AG09319 (cell line): ENCODE measurements at regions not wholly inside any gene's neighbourhood (a gene's known extent, or its start where the extent isn't known, plus 50 kb on each side); places are given as distances from the start of the nearest gene placed in this dataset.

ENCODE experiments used
- DNase-seq: peaks from one replicate; pipeline ENCODE4 v3.0.0-alpha.2; 2010; ENCODE audit warnings: low read depth; ENCODE audit errors: extremely low read depth
- TF ChIP-seq, protein P1 (sequence below): IDR thresholded peaks from 2 replicates; pipeline ENCODE4 v1.5.1; 2011; ENCODE audit warnings: low read depth, mild to moderate bottlenecking, inconsistent platforms, low read length, moderate library complexity

DNA sequence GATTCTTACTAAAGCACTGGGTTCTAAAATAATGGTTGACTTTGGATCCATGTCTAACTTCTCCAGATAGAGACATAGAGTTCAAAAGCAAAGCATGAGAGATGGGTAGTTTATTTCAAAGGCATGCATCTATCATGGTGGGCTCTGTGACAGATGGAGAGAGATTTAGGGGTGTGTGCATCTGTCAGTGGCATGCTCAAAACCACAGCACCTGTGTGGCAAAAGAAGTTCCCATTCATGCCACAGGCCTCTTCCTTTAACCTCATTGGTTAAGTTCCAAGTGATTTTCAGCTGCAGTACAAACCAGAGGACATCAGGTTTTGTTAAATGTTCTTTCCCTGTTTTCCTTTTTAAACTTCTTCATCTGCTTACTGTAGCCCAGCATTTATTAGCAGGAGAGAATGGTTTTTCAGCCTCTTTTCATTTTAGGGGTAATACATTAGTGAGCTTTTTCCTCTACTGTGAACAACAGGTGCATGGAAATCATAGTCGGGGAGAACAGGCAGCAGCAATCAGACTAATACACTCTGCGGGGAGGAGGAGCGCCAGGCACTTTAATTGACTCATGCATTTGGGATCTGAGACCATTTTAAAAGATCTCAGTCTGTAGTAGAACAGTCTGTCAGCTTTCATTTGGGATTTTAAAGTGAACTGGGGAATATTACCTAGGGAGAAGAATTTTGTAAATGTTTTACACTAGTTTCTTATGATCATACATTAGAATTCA lies 52.4 kb upstream of the UPP2 start:
- TF ChIP-seq, protein P1, sequence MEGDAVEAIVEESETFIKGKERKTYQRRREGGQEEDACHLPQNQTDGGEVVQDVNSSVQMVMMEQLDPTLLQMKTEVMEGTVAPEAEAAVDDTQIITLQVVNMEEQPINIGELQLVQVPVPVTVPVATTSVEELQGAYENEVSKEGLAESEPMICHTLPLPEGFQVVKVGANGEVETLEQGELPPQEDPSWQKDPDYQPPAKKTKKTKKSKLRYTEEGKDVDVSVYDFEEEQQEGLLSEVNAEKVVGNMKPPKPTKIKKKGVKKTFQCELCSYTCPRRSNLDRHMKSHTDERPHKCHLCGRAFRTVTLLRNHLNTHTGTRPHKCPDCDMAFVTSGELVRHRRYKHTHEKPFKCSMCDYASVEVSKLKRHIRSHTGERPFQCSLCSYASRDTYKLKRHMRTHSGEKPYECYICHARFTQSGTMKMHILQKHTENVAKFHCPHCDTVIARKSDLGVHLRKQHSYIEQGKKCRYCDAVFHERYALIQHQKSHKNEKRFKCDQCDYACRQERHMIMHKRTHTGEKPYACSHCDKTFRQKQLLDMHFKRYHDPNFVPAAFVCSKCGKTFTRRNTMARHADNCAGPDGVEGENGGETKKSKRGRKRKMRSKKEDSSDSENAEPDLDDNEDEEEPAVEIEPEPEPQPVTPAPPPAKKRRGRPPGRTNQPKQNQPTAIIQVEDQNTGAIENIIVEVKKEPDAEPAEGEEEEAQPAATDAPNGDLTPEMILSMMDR: no peak
- no peak for DNase-seq

- no peak for DNase-seq
- TF ChIP-seq, protein P1: no peak
Measured at GRCh38 chr2:158048327-158048726, 53.3 kb upstream of the UPP2 start.

DNA sequence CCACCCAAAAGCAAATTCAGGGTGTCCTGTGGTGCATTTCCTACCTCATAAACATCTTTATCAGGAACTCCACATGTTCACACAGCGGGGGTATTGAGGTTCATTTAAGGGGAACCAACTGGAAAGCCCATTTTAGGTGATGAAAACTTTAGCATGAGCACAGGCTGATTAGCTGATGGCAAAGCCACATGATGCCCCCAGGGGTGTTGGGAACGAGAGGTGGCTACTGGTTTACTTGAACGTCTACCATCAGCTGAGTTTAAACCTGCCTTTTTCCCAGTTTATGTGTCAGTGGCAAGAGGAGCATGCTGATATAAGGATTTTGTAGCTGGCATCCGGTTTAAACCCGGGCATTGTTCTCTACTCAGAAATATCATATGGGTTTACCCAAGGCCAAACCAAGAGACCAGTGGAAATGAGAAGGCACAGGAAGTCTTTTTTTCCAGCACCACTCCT lies 54.5 kb upstream of the UPP2 start:
- no peak for DNase-seq
- TF ChIP-seq, protein P1: no peak

DNA sequence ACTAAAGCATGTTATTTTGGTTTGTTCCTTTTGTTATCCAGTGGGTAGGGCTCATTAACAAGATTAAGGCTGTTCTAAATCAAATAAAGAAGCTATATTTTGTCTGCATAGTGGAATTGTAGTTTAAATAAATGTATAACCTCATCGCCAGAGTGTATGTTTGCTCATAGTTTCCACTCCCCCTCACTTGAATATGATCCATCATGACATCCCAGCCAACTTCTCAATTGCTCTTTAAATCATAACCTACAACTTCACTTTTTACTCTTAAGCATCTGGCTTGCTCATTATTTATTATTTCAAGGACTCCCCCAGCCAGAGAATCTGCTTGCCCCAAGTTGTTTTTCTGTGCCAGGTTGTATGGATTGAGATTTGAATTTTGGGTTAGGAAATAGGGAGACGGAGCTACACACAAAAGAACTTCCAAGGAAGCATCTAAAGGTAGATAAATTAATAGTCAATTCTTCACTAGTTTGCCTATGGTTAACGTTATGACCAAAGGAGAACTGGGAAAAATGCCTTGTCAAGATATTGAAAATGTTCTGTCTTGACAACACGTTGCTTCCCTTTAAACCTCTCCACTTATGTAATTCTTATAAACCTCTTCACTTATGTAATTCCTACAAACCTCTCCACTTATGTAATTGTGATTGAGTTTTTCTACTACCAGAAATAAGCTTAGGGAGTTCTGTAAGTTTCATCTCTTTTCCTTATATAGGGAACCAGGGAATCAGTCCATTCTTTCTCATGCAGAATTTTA lies 55.4 kb upstream of the UPP2 start:
- TF ChIP-seq, protein P1: no peak
- DNase-seq: no peak

DNA sequence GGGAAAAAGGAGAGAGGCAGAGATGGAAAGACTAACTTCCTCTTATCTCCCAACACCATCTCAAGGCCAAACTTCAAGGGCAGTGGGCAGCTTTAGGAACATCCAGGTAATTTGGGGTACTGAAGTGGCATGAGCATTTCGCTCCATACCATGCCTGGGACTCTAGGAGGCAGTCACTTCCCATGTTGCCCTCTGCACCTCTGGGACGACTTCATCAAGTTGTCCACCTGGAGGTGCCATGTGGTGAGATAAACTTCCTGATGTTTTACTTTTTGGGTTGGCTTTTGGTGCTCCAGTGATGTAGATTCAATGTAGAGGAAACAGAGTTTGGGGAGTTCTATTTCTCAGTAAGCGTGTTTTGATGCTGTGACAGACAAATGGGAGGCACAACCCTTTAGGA lies 56.3 kb upstream of the UPP2 start:
- TF ChIP-seq, protein P1: no peak
- no peak for DNase-seq

- DNase-seq: no peak
- TF ChIP-seq, protein P1: no peak
Measured at GRCh38 chr2:158043181-158043948, 58.3 kb upstream of the UPP2 start.
